ENCODE measurements at regions not wholly inside any gene's neighbourhood (a gene's known extent, or its start where the extent isn't known, plus 50 kb on each side); places are given as distances from the start of the nearest gene placed in this dataset.

- TF ChIP-seq ZIC2 (tag by site-specific recombination; IDR thresholded peaks at IDR 0.05): no peak
- TF ChIP-seq ELK4 (IDR thresholded peaks at IDR 0.05; ENCODE audit: borderline replicate concordance, low read depth, low read length): no peak
- TF ChIP-seq ZNF274 (IDR thresholded peaks at IDR 0.05; ENCODE audit: low read length): no peak
- TF ChIP-seq ZNF274 (tag by site-specific recombination; IDR thresholded peaks at IDR 0.05; ENCODE audit: borderline replicate concordance): no peak
- TF ChIP-seq ZNF248 (tag by site-specific recombination; IDR thresholded peaks at IDR 0.05): no peak
- no peak for TF ChIP-seq SCRT1 (tag by site-specific recombination; IDR thresholded peaks at IDR 0.05; ENCODE audit: borderline replicate concordance)
- no peak for TF ChIP-seq ZNF660 (tag by site-specific recombination; IDR thresholded peaks at IDR 0.05)
- TF ChIP-seq ZEB2 (tag by site-specific recombination; IDR thresholded peaks at IDR 0.05): no peak
Measured at GRCh38 chr14:43145361-43145760, 1361.7 kb downstream of the FSCB start (continued).

GRCh38 chr14:43143106-43143505 is 1364.0 kb downstream of the FSCB start:
- Histone ChIP-seq H3K9me3 (ENCODE audit: control insufficient read depth, insufficient read depth, low read depth, low read length) (no peaks in the 10 kb centered on the region), H3K36me3 (ENCODE audit: control insufficient read depth in 2 of 2, insufficient read depth in 1 of 2, low read length in 2 of 2) (no peaks in the 10 kb centered on the region), H3K27ac (ENCODE audit: extremely low read depth, low read depth, low read length) (no peak overlapping the region), H3K4me1 (ENCODE audit: control insufficient read depth, insufficient read depth, low read length) (no peaks in the 10 kb centered on the region), H3K4me3 (ENCODE audit: low read depth, low read length) (no peak overlapping the region)
- CTCF ChIA-PET: no interaction called here
- POLR2A ChIA-PET: no interaction called here
- TF ChIP-seq ZSCAN18 (tag by site-specific recombination; IDR thresholded peaks at IDR 0.05) (no peak), ZNF324 (tag by site-specific recombination; IDR thresholded peaks at IDR 0.05) (no peak), ZBTB48 (tag by site-specific recombination; IDR thresholded peaks at IDR 0.05) (no peak), ZNF791 (tag by site-specific recombination; IDR thresholded peaks at IDR 0.05) (no peak), ZNF501 (tag by site-specific recombination; IDR thresholded peaks at IDR 0.05) (no peak), ZNF184 (tag by site-specific recombination; IDR thresholded peaks at IDR 0.05) (no peak), ZNF169 (tag by site-specific recombination; IDR thresholded peaks at IDR 0.05) (no peak), KLF8 (tag by site-specific recombination; IDR thresholded peaks at IDR 0.05) (no peak), ZNF416 (tag by site-specific recombination; IDR thresholded peaks at IDR 0.05) (no peak), ZNF354C (tag by site-specific recombination; IDR thresholded peaks at IDR 0.05; ENCODE audit: borderline replicate concordance, low read depth) (no peak), GLI2 (tag by site-specific recombination; IDR thresholded peaks at IDR 0.05; ENCODE audit: borderline replicate concordance, low read depth) (no peak), ZNF311 (tag by site-specific recombination; IDR thresholded peaks at IDR 0.05; ENCODE audit: borderline replicate concordance) (no peak), ZNF585B (tag by site-specific recombination; IDR thresholded peaks at IDR 0.05) (no peak)

GRCh38 chr14:43141636-43142191 is 1365.4 kb downstream of the FSCB start:
- Histone ChIP-seq H3K36me3 (ENCODE audit: control insufficient read depth in 2 of 2, insufficient read depth in 1 of 2, low read length in 2 of 2) (no peaks in the 10 kb centered on the region), H3K9me3 (ENCODE audit: control insufficient read depth, insufficient read depth, low read depth, low read length) (no peaks in the 10 kb centered on the region), H3K4me3 (ENCODE audit: low read depth, low read length) (no peak overlapping the region), H3K4me1 (ENCODE audit: control insufficient read depth, insufficient read depth, low read length) (no peaks in the 10 kb centered on the region), H3K27ac (ENCODE audit: extremely low read depth, low read depth, low read length) (no peak overlapping the region)
- ChIA-PET POLR2A (no interaction called here), CTCF (no interaction called here)
- no peak for TF ChIP-seq GLIS1 (tag by site-specific recombination; IDR thresholded peaks at IDR 0.05)
- TF ChIP-seq ZNF48 (tag by site-specific recombination; IDR thresholded peaks at IDR 0.05): no peak
- no peak for TF ChIP-seq ZNF426 (tag by site-specific recombination; IDR thresholded peaks at IDR 0.05)
- no peak for TF ChIP-seq ZSCAN23 (tag by site-specific recombination; IDR thresholded peaks at IDR 0.05)

All from HEK293 (cell line).